Testis (tissue), 2 donors: ENCODE measurements at regions not wholly inside any gene's neighbourhood (a gene's known extent, or its start where the extent isn't known, plus 50 kb on each side); places are given as distances from the start of the nearest gene placed in this dataset.

Experiments used
- POLR2A ChIP-seq: fragments of 450-650 bp; IDR thresholded peaks from one replicate; pipeline ENCODE4 v1.6.1; 2017; ENCODE audit warnings: antibody characterized with exemption, mild to moderate bottlenecking, moderate library complexity
- TF ChIP-seq, protein P1 (sequence below), 3 experiments: fragments of 450-650 bp in 2 of 3; fragments of 200-600 bp in 1 of 3; sonication (generic) in 1 of 3; IDR thresholded peaks; one replicate each; pipeline ENCODE4 v1.5.1; 2016 to 2019; ENCODE audit warnings: antibody characterized with exemption in 3 of 3, mild to moderate bottlenecking in 2 of 3, moderate library complexity in 1 of 3

DNA sequence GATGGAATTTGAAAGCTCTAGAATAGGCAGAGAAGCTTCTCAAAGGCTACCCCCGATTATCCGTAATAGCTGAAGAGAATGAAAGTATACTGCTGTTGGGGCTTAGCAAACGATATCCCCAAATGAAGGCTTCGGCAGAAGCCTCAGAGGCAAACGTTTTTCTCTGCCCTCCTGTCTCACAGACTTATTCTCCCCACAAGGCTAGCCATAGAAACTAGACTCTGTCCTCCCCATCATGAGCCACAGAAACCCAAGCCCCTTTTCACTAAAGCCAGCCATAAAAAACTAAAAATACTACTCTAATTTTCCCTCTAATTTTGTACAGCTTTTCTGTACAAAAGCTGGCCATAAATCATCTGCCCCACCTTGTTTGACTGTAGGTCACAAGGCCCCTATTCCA lies 413.4 kb upstream of the CFAP20DC start:
- TF ChIP-seq, protein P1, sequence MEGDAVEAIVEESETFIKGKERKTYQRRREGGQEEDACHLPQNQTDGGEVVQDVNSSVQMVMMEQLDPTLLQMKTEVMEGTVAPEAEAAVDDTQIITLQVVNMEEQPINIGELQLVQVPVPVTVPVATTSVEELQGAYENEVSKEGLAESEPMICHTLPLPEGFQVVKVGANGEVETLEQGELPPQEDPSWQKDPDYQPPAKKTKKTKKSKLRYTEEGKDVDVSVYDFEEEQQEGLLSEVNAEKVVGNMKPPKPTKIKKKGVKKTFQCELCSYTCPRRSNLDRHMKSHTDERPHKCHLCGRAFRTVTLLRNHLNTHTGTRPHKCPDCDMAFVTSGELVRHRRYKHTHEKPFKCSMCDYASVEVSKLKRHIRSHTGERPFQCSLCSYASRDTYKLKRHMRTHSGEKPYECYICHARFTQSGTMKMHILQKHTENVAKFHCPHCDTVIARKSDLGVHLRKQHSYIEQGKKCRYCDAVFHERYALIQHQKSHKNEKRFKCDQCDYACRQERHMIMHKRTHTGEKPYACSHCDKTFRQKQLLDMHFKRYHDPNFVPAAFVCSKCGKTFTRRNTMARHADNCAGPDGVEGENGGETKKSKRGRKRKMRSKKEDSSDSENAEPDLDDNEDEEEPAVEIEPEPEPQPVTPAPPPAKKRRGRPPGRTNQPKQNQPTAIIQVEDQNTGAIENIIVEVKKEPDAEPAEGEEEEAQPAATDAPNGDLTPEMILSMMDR (IDR thresholded peaks at IDR 0.05): no peak
- no peak for TF ChIP-seq POLR2A
